ENCODE measurements at regions not wholly inside any gene's neighbourhood (a gene's known extent, or its start where the extent isn't known, plus 50 kb on each side); places are given as distances from the start of the nearest gene placed in this dataset.
"Not testable (repeated sequence)": the region's sequence is repeated elsewhere in the genome, so short reads cannot be mapped to it uniquely, and the experiment has no call there.

DNA sequence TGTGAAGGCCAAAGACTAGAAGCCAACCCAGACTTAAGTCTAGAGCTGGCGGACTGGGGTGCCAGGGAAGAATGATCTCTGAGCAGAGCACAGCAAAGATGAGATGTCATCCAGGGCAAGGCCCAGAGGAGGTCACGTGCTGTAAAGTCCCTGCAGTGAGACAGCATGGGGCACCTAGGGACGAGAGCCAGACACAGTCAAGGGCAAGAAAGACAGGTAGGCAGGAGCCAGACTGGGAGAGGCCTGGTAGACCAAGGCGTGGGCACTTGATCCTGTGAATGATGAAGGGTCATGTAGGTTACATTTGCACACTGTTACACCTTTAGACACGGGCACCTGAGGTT is 379.7 kb upstream of the PROK2 start:
- Mint-ChIP-seq H3K36me3 (ENCODE audit: low read depth) (no peaks in the 10 kb centered on the region), H3K4me3 (no peak overlapping the region), H3K27ac (no peak overlapping the region), H3K4me1 (peaks cover 39% of the 10 kb centered on the region), H3K27me3 (ENCODE audit: low read depth, poor library complexity) (peaks cover 9% of the 10 kb centered on the region), H3K9me3 (peaks cover 3% of the 10 kb centered on the region)
- DNase-seq: no peak
- TF ChIP-seq, protein P1, sequence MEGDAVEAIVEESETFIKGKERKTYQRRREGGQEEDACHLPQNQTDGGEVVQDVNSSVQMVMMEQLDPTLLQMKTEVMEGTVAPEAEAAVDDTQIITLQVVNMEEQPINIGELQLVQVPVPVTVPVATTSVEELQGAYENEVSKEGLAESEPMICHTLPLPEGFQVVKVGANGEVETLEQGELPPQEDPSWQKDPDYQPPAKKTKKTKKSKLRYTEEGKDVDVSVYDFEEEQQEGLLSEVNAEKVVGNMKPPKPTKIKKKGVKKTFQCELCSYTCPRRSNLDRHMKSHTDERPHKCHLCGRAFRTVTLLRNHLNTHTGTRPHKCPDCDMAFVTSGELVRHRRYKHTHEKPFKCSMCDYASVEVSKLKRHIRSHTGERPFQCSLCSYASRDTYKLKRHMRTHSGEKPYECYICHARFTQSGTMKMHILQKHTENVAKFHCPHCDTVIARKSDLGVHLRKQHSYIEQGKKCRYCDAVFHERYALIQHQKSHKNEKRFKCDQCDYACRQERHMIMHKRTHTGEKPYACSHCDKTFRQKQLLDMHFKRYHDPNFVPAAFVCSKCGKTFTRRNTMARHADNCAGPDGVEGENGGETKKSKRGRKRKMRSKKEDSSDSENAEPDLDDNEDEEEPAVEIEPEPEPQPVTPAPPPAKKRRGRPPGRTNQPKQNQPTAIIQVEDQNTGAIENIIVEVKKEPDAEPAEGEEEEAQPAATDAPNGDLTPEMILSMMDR (IDR thresholded peaks at IDR 0.05): no peak

DNA sequence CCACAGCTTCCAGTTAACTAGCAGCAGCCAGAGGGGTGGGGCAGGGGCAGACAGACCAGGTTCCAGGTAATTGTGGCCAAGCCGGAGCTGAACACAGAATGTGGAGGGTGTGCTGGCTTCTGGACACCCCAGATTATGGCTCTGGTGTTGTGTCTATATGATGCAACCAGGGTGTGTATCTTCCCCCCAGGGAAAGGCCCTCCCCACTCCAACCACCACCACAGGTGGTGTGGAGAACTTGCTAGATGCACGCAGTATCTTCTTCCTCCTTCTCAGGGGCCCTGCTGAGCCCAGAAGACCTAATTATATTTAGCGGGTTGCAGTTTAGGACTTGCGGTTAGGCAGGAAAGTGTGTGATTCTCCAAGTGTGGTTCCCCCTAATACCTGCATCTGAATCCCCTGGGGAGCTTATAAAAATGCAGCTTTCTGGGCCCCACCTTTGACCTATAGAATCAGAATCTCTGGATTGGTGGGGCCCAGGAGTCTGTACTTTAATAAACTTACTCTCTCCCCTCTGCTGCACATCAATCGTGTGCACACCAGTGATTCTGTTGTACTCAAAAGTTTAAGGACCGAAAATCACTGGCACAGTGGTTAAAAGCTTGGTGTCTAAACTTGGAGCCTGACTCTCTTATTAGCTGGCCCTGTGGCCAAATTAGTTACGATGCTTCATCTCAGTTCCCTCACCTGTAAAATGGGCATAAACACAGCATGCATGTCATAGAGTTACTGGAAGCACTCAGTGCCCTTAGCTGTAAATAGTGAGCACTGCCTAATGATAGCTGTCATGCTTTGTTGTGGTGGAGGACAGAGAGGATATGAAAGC is 379.1 kb upstream of the PROK2 start:
- TF ChIP-seq, protein P1 (IDR thresholded peaks at IDR 0.05): no peak
- peaks cover 44% of the 10 kb centered on the region for H3K4me1 Mint-ChIP-seq
- H3K9me3 Mint-ChIP-seq: peaks cover 3% of the 10 kb centered on the region
- H3K27me3 Mint-ChIP-seq (ENCODE audit: low read depth, poor library complexity): peaks cover 9% of the 10 kb centered on the region
- H3K36me3 Mint-ChIP-seq (ENCODE audit: low read depth): no peaks in the 10 kb centered on the region
- no peak overlapping the region for H3K4me3 Mint-ChIP-seq
- no peak for DNase-seq
- no peak overlapping the region for H3K27ac Mint-ChIP-seq

DNA sequence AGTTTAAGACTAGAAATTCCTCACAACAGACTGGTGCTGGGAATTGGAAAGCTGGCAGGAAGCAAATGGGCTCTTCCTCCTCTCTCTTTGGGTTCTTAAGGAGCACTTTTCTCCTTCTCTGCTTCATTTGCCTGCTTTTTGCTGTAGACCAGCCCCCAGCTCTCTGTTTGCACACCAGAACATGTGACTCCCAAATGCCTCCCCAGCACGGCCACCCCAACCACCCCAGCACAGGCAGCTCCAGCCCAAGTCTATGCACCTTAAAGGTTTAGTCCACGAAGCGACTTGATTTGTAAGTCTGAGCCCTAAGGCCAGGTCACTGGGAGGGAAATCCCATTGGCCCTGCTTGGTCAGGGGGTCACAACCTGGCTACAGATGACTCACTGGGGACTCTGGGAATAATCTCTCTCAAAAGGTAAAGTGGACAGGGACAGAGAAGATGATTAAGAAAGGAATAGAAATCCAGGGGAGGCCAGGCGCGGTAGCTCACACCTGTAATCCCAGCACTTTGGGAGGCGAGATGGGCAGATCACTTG is 377.8 kb upstream of the PROK2 start:
- TF ChIP-seq, protein P1 (IDR thresholded peaks at IDR 0.05): no peak
- no peaks in the 10 kb centered on the region for H3K36me3 Mint-ChIP-seq (ENCODE audit: low read depth)
- peak overlapping the region; percentile 28 for H3K4me3 Mint-ChIP-seq
- no peaks in the 10 kb centered on the region for H3K9me3 Mint-ChIP-seq
- peak overlapping the region; percentile 87 for H3K27ac Mint-ChIP-seq
- H3K4me1 Mint-ChIP-seq: peaks cover 56% of the 10 kb centered on the region
- no peak for DNase-seq
- H3K27me3 Mint-ChIP-seq (ENCODE audit: low read depth, poor library complexity): peaks cover 5% of the 10 kb centered on the region

DNA sequence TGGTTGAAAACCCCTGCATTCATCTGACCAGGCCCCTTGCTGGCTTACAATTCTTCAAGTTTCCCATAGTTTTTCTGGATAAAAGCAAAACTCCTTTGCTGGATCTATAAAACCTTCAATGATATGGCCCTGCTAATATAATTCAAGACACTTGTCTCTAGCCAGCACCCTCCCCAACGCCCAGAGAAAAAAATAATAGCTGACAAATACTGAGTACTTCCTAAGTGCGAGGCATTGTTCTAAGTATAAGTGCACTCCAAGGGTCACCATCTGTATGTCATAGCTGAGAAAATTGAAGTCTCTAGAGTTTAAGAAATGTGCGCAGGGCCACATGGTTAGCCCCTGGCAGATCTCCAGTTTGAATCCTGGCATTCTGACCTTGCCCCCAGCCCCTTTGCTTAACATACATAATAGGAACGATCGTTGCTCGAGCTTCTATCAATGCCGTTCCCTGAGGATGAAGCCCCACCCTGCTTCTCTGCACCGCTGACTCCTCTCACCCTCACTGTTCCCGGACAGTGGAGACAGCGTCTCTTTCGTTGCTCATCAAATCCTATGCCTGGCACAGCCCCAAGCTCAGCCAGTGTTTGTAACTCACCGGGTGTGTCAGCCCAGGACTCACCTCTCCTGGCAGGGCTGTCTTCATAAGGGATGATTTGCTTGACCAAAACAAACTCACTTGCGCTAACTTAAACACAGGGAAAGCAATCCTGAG is 377.1 kb upstream of the PROK2 start:
- Mint-ChIP-seq H3K9me3 (no peaks in the 10 kb centered on the region), H3K4me1 (peaks cover 61% of the 10 kb centered on the region), H3K27me3 (ENCODE audit: low read depth, poor library complexity) (peaks cover 8% of the 10 kb centered on the region), H3K36me3 (ENCODE audit: low read depth) (no peaks in the 10 kb centered on the region), H3K27ac (peak overlapping the region; percentile 83), H3K4me3 (no peak overlapping the region)
- peak; percentile 33 for DNase-seq
- TF ChIP-seq, protein P1 (IDR thresholded peaks at IDR 0.05): no peak

DNA sequence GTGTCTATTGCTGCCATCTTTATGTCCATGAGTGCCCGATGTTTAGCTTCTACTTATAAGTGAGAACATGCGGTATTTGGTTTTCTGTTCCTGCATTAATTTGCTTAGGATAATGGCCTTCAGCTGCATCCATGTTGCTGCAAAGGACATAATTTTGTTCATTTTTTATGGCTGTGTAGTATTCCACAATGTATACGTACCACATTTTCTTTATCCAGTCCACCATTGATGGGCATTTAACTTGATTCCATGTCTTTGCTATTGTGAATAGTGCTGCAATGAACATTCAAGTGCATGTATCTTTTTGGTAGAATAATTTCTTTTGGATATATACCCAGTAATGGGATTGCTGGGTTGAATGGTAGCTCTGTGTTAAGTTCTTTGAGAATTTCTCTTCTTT is 376.3 kb upstream of the PROK2 start:
- H3K4me3 Mint-ChIP-seq; H3K27ac Mint-ChIP-seq; H3K36me3 Mint-ChIP-seq (ENCODE audit: low read depth); DNase-seq; H3K9me3 Mint-ChIP-seq; H3K27me3 Mint-ChIP-seq (ENCODE audit: low read depth, poor library complexity): not testable (repeated sequence)
- H3K4me1 Mint-ChIP-seq: peaks cover 68% of the 10 kb centered on the region

DNA sequence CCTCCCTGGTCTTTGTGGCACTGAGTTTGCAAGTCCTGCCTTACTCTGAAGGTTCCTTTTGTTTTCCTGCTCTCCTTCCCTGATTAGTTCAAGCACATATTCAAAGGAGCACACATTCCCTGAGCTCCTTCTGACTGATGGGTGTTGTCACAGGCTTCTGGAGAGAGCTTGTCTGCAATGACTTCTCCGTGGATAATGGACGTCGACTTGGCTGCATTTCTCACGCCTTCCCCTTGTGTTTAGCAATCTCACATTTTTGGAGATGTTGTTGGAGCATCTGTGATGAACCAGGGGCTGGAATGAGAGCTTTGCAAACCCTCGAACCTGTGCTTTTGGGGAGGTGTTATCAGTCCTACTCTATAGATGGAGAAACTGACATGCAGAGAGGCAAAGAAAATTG is 375.4 kb upstream of the PROK2 start:
- H3K4me1 Mint-ChIP-seq: peaks cover 78% of the 10 kb centered on the region
- no peaks in the 10 kb centered on the region for H3K36me3 Mint-ChIP-seq (ENCODE audit: low read depth)
- no peak for DNase-seq
- no peaks in the 10 kb centered on the region for H3K9me3 Mint-ChIP-seq
- peaks cover 6% of the 10 kb centered on the region for H3K27me3 Mint-ChIP-seq (ENCODE audit: low read depth, poor library complexity)
- TF ChIP-seq, protein P1 (IDR thresholded peaks at IDR 0.05): no peak
- no peak overlapping the region for H3K4me3 Mint-ChIP-seq
- H3K27ac Mint-ChIP-seq: no peak overlapping the region
